ENCODE measurements at regions not wholly inside any gene's neighbourhood (a gene's known extent, or its start where the extent isn't known, plus 50 kb on each side); places are given as distances from the start of the nearest gene placed in this dataset.
A peak's percentile ranks its signal among the peaks of the same experiment; 100 is the strongest.

- no peak for DNase-seq
These were observed 138.4 kb upstream of the RARB start for GRCh38 chr3:25289663-25290062.

- DNase-seq: no peak
These were observed 136.6 kb upstream of the RARB start for GRCh38 chr3:25291481-25291905.

GRCh38 chr3:25292036-25292435, 136.0 kb upstream of the RARB start:
- DNase-seq: no peak

GRCh38 chr3:25292595-25292994, 135.5 kb upstream of the RARB start:
- no peak for DNase-seq

GRCh38 chr3:25293736-25294135, 134.3 kb upstream of the RARB start:
- no peak for DNase-seq

- no peak for DNase-seq
These were observed 133.8 kb upstream of the RARB start for GRCh38 chr3:25294169-25294805.

- no peak for DNase-seq
These were observed 130.1 kb upstream of the RARB start for GRCh38 chr3:25297667-25298585.

GRCh38 chr3:25300141-25300540, 127.9 kb upstream of the RARB start:
- no peak for DNase-seq

GRCh38 chr3:25304916-25305315, 123.1 kb upstream of the RARB start:
- no peak for DNase-seq

- no peak for DNase-seq
These were observed 122.0 kb upstream of the RARB start for GRCh38 chr3:25306066-25306465.

- no peak for DNase-seq
These were observed 121.4 kb upstream of the RARB start for GRCh38 chr3:25306705-25307104.

- DNase-seq: no peak
These were observed 114.8 kb upstream of the RARB start for GRCh38 chr3:25313286-25313685.

- DNase-seq: no peak
These were observed 103.0 kb upstream of the RARB start for GRCh38 chr3:25324954-25325655.

- no peak for DNase-seq
These were observed 92.7 kb upstream of the RARB start for GRCh38 chr3:25335356-25335755.

GRCh38 chr3:25338158-25338725, 89.8 kb upstream of the RARB start:
- no peak for DNase-seq

GRCh38 chr3:25339225-25339624, 88.8 kb upstream of the RARB start:
- no peak for DNase-seq

- DNase-seq: no peak
These were observed 83.4 kb upstream of the RARB start for GRCh38 chr3:25344670-25345069.

GRCh38 chr3:25349095-25349494, 79.0 kb upstream of the RARB start:
- DNase-seq: peak in 1 of 2 donors; percentile 28

GRCh38 chr3:25349828-25350724, 78.0 kb upstream of the RARB start:
- DNase-seq: no peak

- DNase-seq: no peak
These were observed 77.3 kb upstream of the RARB start for GRCh38 chr3:25350725-25351114.

- no peak for DNase-seq
These were observed 74.0 kb upstream of the RARB start for GRCh38 chr3:25354071-25354470.
